Activated CD8-positive, alpha-beta T cell treated with anti-CD3 and anti-CD28 coated beads for 36 hours (primary cell): ENCODE measurements at regions not wholly inside any gene's neighbourhood (a gene's known extent, or its start where the extent isn't known, plus 50 kb on each side); places are given as distances from the start of the nearest gene placed in this dataset.

Experiments
- ATAC-seq: fragments of 200-7000 bp; cut with Tn5 transposase; one replicate; pipeline ENCODE4 v1.10.0; 2021; ENCODE audit warnings: mild to moderate bottlenecking, moderate library complexity
- CTCF ChIA-PET: fragments of 350-600 bp; sonication (Branson Sonifier 250); formaldehyde crosslinking; loops from one replicate; lab custom pipeline; 2021; ENCODE audit warnings: antibody characterized with exemption; lab: Charles Lee
- POLR2A ChIA-PET: fragments of 350-600 bp; sonication (Branson Sonifier 250); formaldehyde crosslinking; loops from one replicate; lab custom pipeline; 2021; ENCODE audit warnings: antibody characterized with exemption; lab: Charles Lee
- DNase-seq: peaks from one replicate; pipeline ENCODE4 v3.0.0-alpha.2; 2020
- H3K27ac Mint-ChIP-seq: one replicate; pipeline ENCODE4 v1.8.0; 2021; ENCODE audit warnings: mild to moderate bottlenecking, mixed read lengths
- H3K27me3 Mint-ChIP-seq: one replicate; pipeline ENCODE4 v1.8.0; 2021; ENCODE audit warnings: mixed read lengths
- H3K36me3 Mint-ChIP-seq: one replicate; pipeline ENCODE4 v1.8.0; 2021; ENCODE audit warnings: low read depth, mixed read lengths
- H3K4me1 Mint-ChIP-seq: one replicate; pipeline ENCODE4 v1.8.0; 2021; ENCODE audit warnings: low read depth, mixed read lengths
- H3K4me3 Mint-ChIP-seq: one replicate; pipeline ENCODE4 v1.8.0; 2021; ENCODE audit warnings: mild to moderate bottlenecking, moderate library complexity, mixed read lengths
- H3K9me3 Mint-ChIP-seq: one replicate; pipeline ENCODE4 v1.8.0; 2021; ENCODE audit warnings: mixed read lengths
- CTCF ChIP-seq: fragments of 200-600 bp; IDR thresholded peaks from one replicate; pipeline ENCODE4 v1.8.0; 2022; ENCODE audit warnings: antibody characterized with exemption, mild to moderate bottlenecking
- intact Hi-C: fragments of 100-400 bp; cut with micrococcal nuclease; formaldehyde crosslinking; loops from one replicate; pipeline ENCODE4 v1.10.0; 2022

DNA sequence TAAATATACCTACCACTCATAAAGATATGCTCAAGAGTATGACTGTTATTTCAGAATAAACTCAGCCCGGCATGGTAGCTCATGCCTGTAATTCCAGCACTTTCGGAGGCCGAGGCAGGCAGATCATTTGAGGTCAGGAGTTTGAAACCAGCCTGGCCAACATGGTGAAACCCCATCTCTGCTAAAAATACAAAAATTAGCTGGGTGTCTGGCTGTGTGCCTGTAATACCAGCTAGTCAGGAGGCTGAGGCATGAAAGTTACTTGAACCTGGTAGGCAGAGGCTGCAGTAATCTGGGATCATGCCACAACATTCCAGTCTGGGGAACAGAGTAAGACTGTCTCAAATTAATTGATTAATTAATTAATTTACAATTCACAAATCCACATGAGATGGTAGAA lies 208.2 kb upstream of the PDGFD start:
- no peak overlapping the region for H3K4me3 Mint-ChIP-seq
- ChIA-PET CTCF (no interaction called here), POLR2A (no interaction called here)
- no peaks in the 10 kb centered on the region for H3K27me3 Mint-ChIP-seq
- no peak overlapping the region for H3K27ac Mint-ChIP-seq
- H3K4me1 Mint-ChIP-seq = no peaks in the 10 kb centered on the region
- TF ChIP-seq CTCF = no peak
- no peaks in the 10 kb centered on the region for H3K36me3 Mint-ChIP-seq
- H3K9me3 Mint-ChIP-seq = no peaks in the 10 kb centered on the region
- DNase-seq (no peak), ATAC-seq (no peak)
- intact Hi-C loops = no loop called here

- ATAC-seq (no peak), DNase-seq (no peak)
- no peak overlapping the region for H3K4me3 Mint-ChIP-seq
- H3K27me3 Mint-ChIP-seq = no peaks in the 10 kb centered on the region
- no peak overlapping the region for H3K27ac Mint-ChIP-seq
- ChIA-PET POLR2A (no interaction called here), CTCF (no interaction called here)
- no peak for TF ChIP-seq CTCF
- intact Hi-C loops = no loop called here
- no peaks in the 10 kb centered on the region for H3K4me1 Mint-ChIP-seq
- H3K36me3 Mint-ChIP-seq = no peaks in the 10 kb centered on the region
- no peaks in the 10 kb centered on the region for H3K9me3 Mint-ChIP-seq
These were observed 206.5 kb upstream of the PDGFD start for GRCh38 chr11:104370478-104370877.

DNA sequence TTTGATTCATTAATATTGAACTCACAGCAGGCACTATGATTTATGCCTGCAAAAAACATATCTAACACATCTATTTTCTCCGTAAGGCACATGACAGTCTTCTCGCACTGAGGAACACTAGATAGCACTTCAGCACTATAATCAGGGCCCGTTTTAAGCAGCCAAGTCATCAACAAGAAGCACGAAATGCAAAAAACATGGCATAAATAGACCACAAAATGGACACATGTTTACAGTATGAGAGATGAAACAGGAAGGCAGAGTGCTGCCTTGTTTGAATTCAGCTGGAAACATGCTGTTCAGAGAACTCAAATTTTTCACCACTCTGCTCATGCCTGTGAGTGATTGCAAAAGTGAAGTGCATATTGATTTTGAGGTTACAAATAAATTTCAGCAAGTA lies 205.8 kb upstream of the PDGFD start:
- TF ChIP-seq CTCF = no peak
- Mint-ChIP-seq H3K36me3 (no peaks in the 10 kb centered on the region), H3K27ac (no peak overlapping the region), H3K27me3 (no peaks in the 10 kb centered on the region), H3K4me1 (no peaks in the 10 kb centered on the region), H3K9me3 (no peaks in the 10 kb centered on the region), H3K4me3 (no peak overlapping the region)
- no peak for DNase-seq
- ATAC-seq = no peak
- POLR2A ChIA-PET = no interaction called here
- intact Hi-C loops = no loop called here
- CTCF ChIA-PET = no interaction called here

GRCh38 chr11:104366321-104366734 lies 202.4 kb upstream of the PDGFD start:
- no peaks in the 10 kb centered on the region for H3K9me3 Mint-ChIP-seq
- H3K36me3 Mint-ChIP-seq = no peaks in the 10 kb centered on the region
- H3K4me1 Mint-ChIP-seq = no peaks in the 10 kb centered on the region
- intact Hi-C loops = no loop called here
- no peak for ATAC-seq
- no peak for DNase-seq
- CTCF ChIA-PET = no interaction called here
- H3K27me3 Mint-ChIP-seq = no peaks in the 10 kb centered on the region
- no peak overlapping the region for H3K4me3 Mint-ChIP-seq
- no peak for TF ChIP-seq CTCF
- POLR2A ChIA-PET = no interaction called here
- H3K27ac Mint-ChIP-seq = no peak overlapping the region

- Mint-ChIP-seq H3K9me3 (no peaks in the 10 kb centered on the region), H3K36me3 (no peaks in the 10 kb centered on the region), H3K27me3 (no peaks in the 10 kb centered on the region), H3K4me3 (no peak overlapping the region), H3K4me1 (no peaks in the 10 kb centered on the region), H3K27ac (no peak overlapping the region)
- ATAC-seq (no peak), DNase-seq (no peak)
- intact Hi-C loops = no loop called here
- POLR2A ChIA-PET = no interaction called here
- CTCF ChIA-PET = no interaction called here
- no peak for TF ChIP-seq CTCF
These were observed 201.7 kb upstream of the PDGFD start for GRCh38 chr11:104365676-104366075.
